ENCODE measurements at regions not wholly inside any gene's neighbourhood (a gene's known extent, or its start where the extent isn't known, plus 50 kb on each side); places are given as distances from the start of the nearest gene placed in this dataset.

- Histone ChIP-seq H4K91ac (ENCODE audit: low read length) (no peak overlapping the region), H3K4ac (ENCODE audit: low read depth in 1 of 2, low read length in 2 of 2) (no peak overlapping the region), H2BK12ac (ENCODE audit: low read length in 2 of 2) (no peak overlapping the region), H3K27me3 (ENCODE audit: control insufficient read depth in 1 of 2, insufficient read depth in 1 of 2, low read length in 2 of 2) (no peaks in the 10 kb centered on the region), H3K9ac (ENCODE audit: low read length) (no peak overlapping the region), H3K23ac (ENCODE audit: low read length in 2 of 2) (no peak overlapping the region), H3K27ac (ENCODE audit: low read length, poor library complexity, severe bottlenecking) (no peak overlapping the region), H2AFZ (ENCODE audit: low read depth, low read length) (no peak overlapping the region), H3K9me3 (ENCODE audit: control insufficient read depth, low read length) (no peaks in the 10 kb centered on the region), H2BK5ac (ENCODE audit: low read depth, low read length, poor library complexity, severe bottlenecking) (no peak overlapping the region), H3K79me1 (replicated peaks; ENCODE audit: low read length, poor library complexity, severe bottlenecking) (no peaks in the 10 kb centered on the region), H3K4me1 (ENCODE audit: control insufficient read depth, insufficient read depth, low read depth, low read length) (no peaks in the 10 kb centered on the region), H3K18ac (ENCODE audit: low read depth in 1 of 2, low read length in 2 of 2) (no peak overlapping the region), H2BK15ac (ENCODE audit: low read depth, poor library complexity, severe bottlenecking) (no peak overlapping the region), H3K4me3 (ENCODE audit: insufficient read depth in 1 of 2, low read depth in 1 of 2, low read length in 2 of 2) (no peak overlapping the region), H3K36me3 (ENCODE audit: control insufficient read depth in 1 of 2, insufficient read depth in 2 of 2, low read depth in 1 of 2, low read length in 2 of 2) (no peaks in the 10 kb centered on the region), H4K8ac (ENCODE audit: low read length) (no peak overlapping the region), H2BK120ac (ENCODE audit: low read depth, low read length) (no peak overlapping the region), H3K4me2 (ENCODE audit: low read length, poor library complexity, severe bottlenecking) (no peak overlapping the region), H3K14ac (ENCODE audit: low read length in 2 of 2) (no peak overlapping the region), H2AK5ac (ENCODE audit: low read length, severe bottlenecking) (no peak overlapping the region)
- DNase-seq = no peak
- WGBS = no CpG with 5 or more reads among the region's 1 CpG
These were observed 1624.8 kb upstream of the FLRT2 start for GRCh38 chr14:83905157-83905556.

DNA sequence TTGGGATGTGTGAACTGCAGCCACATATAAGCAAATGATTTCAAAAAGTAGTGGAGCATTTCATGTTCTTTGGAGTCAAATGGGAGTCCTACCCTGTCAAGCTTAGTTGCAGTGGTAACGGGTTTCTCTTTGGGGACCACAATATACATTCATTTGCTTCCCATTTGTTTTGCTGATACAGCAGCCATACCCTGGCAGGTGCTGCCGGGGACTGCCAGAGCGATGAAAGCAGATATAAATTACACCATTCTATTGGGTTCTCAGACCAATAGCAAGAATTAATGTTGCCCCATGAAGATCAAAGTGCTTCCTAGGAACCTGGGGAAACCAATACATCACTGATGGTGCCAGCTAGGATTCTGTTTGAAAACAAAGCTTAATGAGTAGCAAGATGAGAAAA, 1621.5 kb upstream of the FLRT2 start:
- Histone ChIP-seq H3K9ac (ENCODE audit: low read length) (no peak overlapping the region), H2BK12ac (ENCODE audit: low read length in 2 of 2) (no peak overlapping the region), H4K8ac (ENCODE audit: low read length) (no peak overlapping the region), H4K91ac (ENCODE audit: low read length) (no peak overlapping the region), H3K4me3 (ENCODE audit: insufficient read depth in 1 of 2, low read depth in 1 of 2, low read length in 2 of 2) (no peak overlapping the region), H3K79me1 (replicated peaks; ENCODE audit: low read length, poor library complexity, severe bottlenecking) (no peaks in the 10 kb centered on the region), H3K18ac (ENCODE audit: low read depth in 1 of 2, low read length in 2 of 2) (no peak overlapping the region), H3K4me2 (ENCODE audit: low read length, poor library complexity, severe bottlenecking) (no peak overlapping the region), H3K36me3 (ENCODE audit: control insufficient read depth in 1 of 2, insufficient read depth in 2 of 2, low read depth in 1 of 2, low read length in 2 of 2) (no peaks in the 10 kb centered on the region), H2AFZ (ENCODE audit: low read depth, low read length) (no peak overlapping the region), H3K4me1 (ENCODE audit: control insufficient read depth, insufficient read depth, low read depth, low read length) (no peaks in the 10 kb centered on the region), H2BK5ac (ENCODE audit: low read depth, low read length, poor library complexity, severe bottlenecking) (no peak overlapping the region), H3K9me3 (ENCODE audit: control insufficient read depth, low read length) (no peaks in the 10 kb centered on the region), H2AK5ac (ENCODE audit: low read length, severe bottlenecking) (no peak overlapping the region), H3K27ac (ENCODE audit: low read length, poor library complexity, severe bottlenecking) (no peak overlapping the region), H3K23ac (ENCODE audit: low read length in 2 of 2) (no peak overlapping the region), H3K4ac (ENCODE audit: low read depth in 1 of 2, low read length in 2 of 2) (no peak overlapping the region), H3K27me3 (ENCODE audit: control insufficient read depth in 1 of 2, insufficient read depth in 1 of 2, low read length in 2 of 2) (no peaks in the 10 kb centered on the region), H2BK15ac (ENCODE audit: low read depth, poor library complexity, severe bottlenecking) (no peak overlapping the region), H3K14ac (ENCODE audit: low read length in 2 of 2) (no peak overlapping the region), H2BK120ac (ENCODE audit: low read depth, low read length) (no peak overlapping the region)
- 90% methylated on average over 3 of the region's 3 CpGs for WGBS
- no peak for DNase-seq

GRCh38 chr14:83909507-83909906, 1620.4 kb upstream of the FLRT2 start:
- H2AK5ac ChIP-seq (ENCODE audit: low read length, severe bottlenecking) = no peak overlapping the region
- H3K27ac ChIP-seq (ENCODE audit: low read length, poor library complexity, severe bottlenecking) = no peak overlapping the region
- no peak overlapping the region for H3K23ac ChIP-seq (ENCODE audit: low read length in 2 of 2)
- no peak overlapping the region for H3K18ac ChIP-seq (ENCODE audit: low read depth in 1 of 2, low read length in 2 of 2)
- H3K9me3 ChIP-seq (ENCODE audit: control insufficient read depth, low read length) = no peaks in the 10 kb centered on the region
- H3K4me3 ChIP-seq (ENCODE audit: insufficient read depth in 1 of 2, low read depth in 1 of 2, low read length in 2 of 2) = no peak overlapping the region
- no peak overlapping the region for H2BK120ac ChIP-seq (ENCODE audit: low read depth, low read length)
- H2BK12ac ChIP-seq (ENCODE audit: low read length in 2 of 2) = no peak overlapping the region
- DNase-seq = peak; percentile 26
- H2BK15ac ChIP-seq (ENCODE audit: low read depth, poor library complexity, severe bottlenecking) = no peak overlapping the region
- H3K79me1 ChIP-seq (replicated peaks; ENCODE audit: low read length, poor library complexity, severe bottlenecking) = no peaks in the 10 kb centered on the region
- no peak overlapping the region for H4K91ac ChIP-seq (ENCODE audit: low read length)
- no peaks in the 10 kb centered on the region for H3K27me3 ChIP-seq (ENCODE audit: control insufficient read depth in 1 of 2, insufficient read depth in 1 of 2, low read length in 2 of 2)
- no peaks in the 10 kb centered on the region for H3K36me3 ChIP-seq (ENCODE audit: control insufficient read depth in 1 of 2, insufficient read depth in 2 of 2, low read depth in 1 of 2, low read length in 2 of 2)
- no peaks in the 10 kb centered on the region for H3K4me1 ChIP-seq (ENCODE audit: control insufficient read depth, insufficient read depth, low read depth, low read length)
- H3K4ac ChIP-seq (ENCODE audit: low read depth in 1 of 2, low read length in 2 of 2) = no peak overlapping the region
- H3K9ac ChIP-seq (ENCODE audit: low read length) = no peak overlapping the region
- no peak overlapping the region for H2BK5ac ChIP-seq (ENCODE audit: low read depth, low read length, poor library complexity, severe bottlenecking)
- 96% methylated on average over 1 of the region's 1 CpG for WGBS
- no peak overlapping the region for H4K8ac ChIP-seq (ENCODE audit: low read length)
- no peak overlapping the region for H3K4me2 ChIP-seq (ENCODE audit: low read length, poor library complexity, severe bottlenecking)
- no peak overlapping the region for H2AFZ ChIP-seq (ENCODE audit: low read depth, low read length)
- no peak overlapping the region for H3K14ac ChIP-seq (ENCODE audit: low read length in 2 of 2)

DNA sequence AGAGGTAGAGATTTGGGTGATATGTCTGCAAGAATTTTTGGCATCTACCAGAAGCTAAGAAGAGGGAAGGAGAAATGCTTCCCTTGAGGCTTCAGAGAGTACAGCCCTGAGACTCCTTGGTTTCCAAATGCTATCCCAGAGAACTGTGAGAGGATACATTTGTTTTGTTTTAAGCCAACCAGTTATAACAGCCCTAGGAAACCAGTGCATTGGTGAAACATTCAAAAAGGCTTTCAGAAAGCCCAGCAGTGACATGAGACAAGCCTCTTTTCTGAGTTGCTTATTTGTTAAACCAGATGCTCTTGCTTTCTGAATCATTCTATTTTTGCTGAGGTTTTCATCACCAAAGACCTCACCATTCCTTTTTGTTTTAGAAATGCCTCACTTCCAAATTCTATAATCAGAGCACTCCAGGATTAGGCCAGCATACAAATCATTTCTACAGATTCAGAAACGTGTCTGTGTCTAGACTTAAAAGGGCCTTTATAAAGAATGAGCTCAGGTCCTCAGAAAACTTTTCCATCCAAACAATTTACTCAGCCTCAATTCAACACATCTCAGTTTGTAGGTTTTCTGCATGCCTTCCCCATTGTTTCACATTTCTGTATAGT, 1617.8 kb upstream of the FLRT2 start:
- no peak overlapping the region for H2BK5ac ChIP-seq (ENCODE audit: low read depth, low read length, poor library complexity, severe bottlenecking)
- H2AFZ ChIP-seq (ENCODE audit: low read depth, low read length) = no peak overlapping the region
- no peak overlapping the region for H2BK120ac ChIP-seq (ENCODE audit: low read depth, low read length)
- no peak overlapping the region for H3K14ac ChIP-seq (ENCODE audit: low read length in 2 of 2)
- WGBS = 79% methylated on average over 1 of the region's 1 CpG
- no peak overlapping the region for H2BK15ac ChIP-seq (ENCODE audit: low read depth, poor library complexity, severe bottlenecking)
- no peak overlapping the region for H2BK12ac ChIP-seq (ENCODE audit: low read length in 2 of 2)
- H3K27ac ChIP-seq (ENCODE audit: low read length, poor library complexity, severe bottlenecking) = no peak overlapping the region
- no peak overlapping the region for H3K4me2 ChIP-seq (ENCODE audit: low read length, poor library complexity, severe bottlenecking)
- H3K4me1 ChIP-seq (ENCODE audit: control insufficient read depth, insufficient read depth, low read depth, low read length) = no peaks in the 10 kb centered on the region
- no peak overlapping the region for H3K4ac ChIP-seq (ENCODE audit: low read depth in 1 of 2, low read length in 2 of 2)
- no peak for DNase-seq
- H2AK5ac ChIP-seq (ENCODE audit: low read length, severe bottlenecking) = no peak overlapping the region
- no peak overlapping the region for H3K23ac ChIP-seq (ENCODE audit: low read length in 2 of 2)
- no peaks in the 10 kb centered on the region for H3K9me3 ChIP-seq (ENCODE audit: control insufficient read depth, low read length)
- H4K91ac ChIP-seq (ENCODE audit: low read length) = no peak overlapping the region
- no peaks in the 10 kb centered on the region for H3K79me1 ChIP-seq (replicated peaks; ENCODE audit: low read length, poor library complexity, severe bottlenecking)
- H4K8ac ChIP-seq (ENCODE audit: low read length) = no peak overlapping the region
- no peak overlapping the region for H3K9ac ChIP-seq (ENCODE audit: low read length)
- no peak overlapping the region for H3K4me3 ChIP-seq (ENCODE audit: insufficient read depth in 1 of 2, low read depth in 1 of 2, low read length in 2 of 2)
- H3K27me3 ChIP-seq (ENCODE audit: control insufficient read depth in 1 of 2, insufficient read depth in 1 of 2, low read length in 2 of 2) = no peaks in the 10 kb centered on the region
- H3K36me3 ChIP-seq (ENCODE audit: control insufficient read depth in 1 of 2, insufficient read depth in 2 of 2, low read depth in 1 of 2, low read length in 2 of 2) = no peaks in the 10 kb centered on the region
- no peak overlapping the region for H3K18ac ChIP-seq (ENCODE audit: low read depth in 1 of 2, low read length in 2 of 2)
